ENCODE measurements at regions not wholly inside any gene's neighbourhood (a gene's known extent, or its start where the extent isn't known, plus 50 kb on each side); places are given as distances from the start of the nearest gene placed in this dataset.

DNA sequence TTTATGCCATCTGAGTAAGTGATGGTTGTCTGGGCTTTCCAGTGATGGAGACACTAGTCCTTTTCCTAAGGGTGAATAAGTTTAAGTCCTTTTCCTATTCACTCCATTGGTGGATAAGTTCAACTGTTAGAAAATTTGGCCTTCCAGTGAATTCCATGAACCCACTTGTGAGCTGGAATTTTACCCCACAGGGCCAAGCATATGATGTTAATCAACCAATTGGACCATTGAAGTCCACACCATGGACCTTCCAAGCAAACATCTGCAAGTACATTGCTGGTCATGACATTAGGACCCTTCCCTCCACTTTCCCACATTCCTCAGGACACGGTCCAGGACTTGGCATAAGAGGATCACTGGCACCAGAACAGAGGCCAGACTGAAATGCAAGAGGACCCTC, 381.4 kb downstream of the RPS24 start:
- TF ChIP-seq, protein P1, sequence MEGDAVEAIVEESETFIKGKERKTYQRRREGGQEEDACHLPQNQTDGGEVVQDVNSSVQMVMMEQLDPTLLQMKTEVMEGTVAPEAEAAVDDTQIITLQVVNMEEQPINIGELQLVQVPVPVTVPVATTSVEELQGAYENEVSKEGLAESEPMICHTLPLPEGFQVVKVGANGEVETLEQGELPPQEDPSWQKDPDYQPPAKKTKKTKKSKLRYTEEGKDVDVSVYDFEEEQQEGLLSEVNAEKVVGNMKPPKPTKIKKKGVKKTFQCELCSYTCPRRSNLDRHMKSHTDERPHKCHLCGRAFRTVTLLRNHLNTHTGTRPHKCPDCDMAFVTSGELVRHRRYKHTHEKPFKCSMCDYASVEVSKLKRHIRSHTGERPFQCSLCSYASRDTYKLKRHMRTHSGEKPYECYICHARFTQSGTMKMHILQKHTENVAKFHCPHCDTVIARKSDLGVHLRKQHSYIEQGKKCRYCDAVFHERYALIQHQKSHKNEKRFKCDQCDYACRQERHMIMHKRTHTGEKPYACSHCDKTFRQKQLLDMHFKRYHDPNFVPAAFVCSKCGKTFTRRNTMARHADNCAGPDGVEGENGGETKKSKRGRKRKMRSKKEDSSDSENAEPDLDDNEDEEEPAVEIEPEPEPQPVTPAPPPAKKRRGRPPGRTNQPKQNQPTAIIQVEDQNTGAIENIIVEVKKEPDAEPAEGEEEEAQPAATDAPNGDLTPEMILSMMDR (IDR thresholded peaks at IDR 0.05): no peak
- TF ChIP-seq POLR2A (IDR thresholded peaks at IDR 0.05) (no peak), EP300 (IDR thresholded peaks at IDR 0.05) (no peak)

All from tibial nerve (tissue), 4 donors.